Breast epithelium (tissue), 4 donors: ENCODE measurements at regions not wholly inside any gene's neighbourhood (a gene's known extent, or its start where the extent isn't known, plus 50 kb on each side); places are given as distances from the start of the nearest gene placed in this dataset.

Experiments used
- DNase-seq, 2 donors: peaks; one replicate each; pipeline ENCODE4 v3.0.0-alpha.2; 2019; ENCODE audit warnings: low spot score in 2 of 2
- H3K27ac ChIP-seq, 2 donors: fragments of 200-600 bp; sonication (generic) in 1 of 2; one replicate each; pipeline ENCODE4 v1.5.1; 2016 to 2019; ENCODE audit warnings: mild to moderate bottlenecking in 1 of 2
- H3K27me3 ChIP-seq, 2 donors: fragments of 200-600 bp; sonication (generic) in 1 of 2; one replicate each; pipeline versions ENCODE4 v1.5.1 to v1.6.0; 2017 to 2019; ENCODE audit warnings: control low read depth in 1 of 2, mild to moderate bottlenecking in 1 of 2
- H3K36me3 ChIP-seq: fragments of 200-600 bp; one replicate; pipeline ENCODE4 v1.5.1; 2019
- H3K4me1 ChIP-seq, 2 donors: fragments of 200-600 bp; sonication (generic); one replicate each; pipeline ENCODE4 v1.5.1; 2016 to 2019; ENCODE audit warnings: control low read depth in 1 of 2
- H3K4me3 ChIP-seq, 3 donors: fragments of 200-600 bp; sonication (generic); 1 replicate in 2 of 3; 2 replicates in 1 of 3; pipeline ENCODE4 v1.5.1; 2016 to 2019; ENCODE audit warnings: mild to moderate bottlenecking in 3 of 3, moderate library complexity in 2 of 3
- H3K9me3 ChIP-seq, 2 donors: fragments of 200-600 bp; sonication (generic) in 1 of 2; one replicate each; pipeline ENCODE4 v1.5.1; 2016 to 2019; ENCODE audit warnings: control low read depth in 1 of 2
- POLR2A ChIP-seq: fragments of 450-650 bp; IDR thresholded peaks from one replicate; pipeline ENCODE4 v1.6.1; 2016; ENCODE audit warnings: antibody characterized with exemption, mild to moderate bottlenecking, moderate library complexity
- POLR2AphosphoS5 ChIP-seq, 3 donors: sonication (generic); formaldehyde crosslinking; IDR thresholded peaks; one replicate each; pipeline ENCODE4 v1.6.1; 2017; ENCODE audit warnings: antibody characterized with exemption in 3 of 3
- intact Hi-C: fragments of 100-400 bp; cut with DNase I; formaldehyde crosslinking; loops from one replicate; pipeline ENCODE4 v1.15.1; 2023; ENCODE audit warnings: low total_unique reads
- TF ChIP-seq, protein P1 (sequence below), 3 donors: fragments of 450-650 bp; IDR thresholded peaks; one replicate each; pipeline ENCODE4 v1.5.1; 2016 to 2017; ENCODE audit warnings: antibody characterized with exemption in 3 of 3, mild to moderate bottlenecking in 3 of 3, moderate library complexity in 3 of 3

GRCh38 chr6:56346958-56347357, 99.6 kb upstream of the COL21A1 start:
- Histone ChIP-seq H3K9me3 (no peaks in the 10 kb centered on the region), H3K27me3 (no peaks in the 10 kb centered on the region), H3K4me1 (no peaks in the 10 kb centered on the region), H3K4me3 (no peak overlapping the region), H3K36me3 (no peaks in the 10 kb centered on the region), H3K27ac (no peak overlapping the region)
- DNase-seq, result no peak
- intact Hi-C loops, result no loop called here
- no peak for TF ChIP-seq POLR2A
- no peak for TF ChIP-seq POLR2AphosphoS5 (IDR thresholded peaks at IDR 0.05)
- TF ChIP-seq, protein P1, sequence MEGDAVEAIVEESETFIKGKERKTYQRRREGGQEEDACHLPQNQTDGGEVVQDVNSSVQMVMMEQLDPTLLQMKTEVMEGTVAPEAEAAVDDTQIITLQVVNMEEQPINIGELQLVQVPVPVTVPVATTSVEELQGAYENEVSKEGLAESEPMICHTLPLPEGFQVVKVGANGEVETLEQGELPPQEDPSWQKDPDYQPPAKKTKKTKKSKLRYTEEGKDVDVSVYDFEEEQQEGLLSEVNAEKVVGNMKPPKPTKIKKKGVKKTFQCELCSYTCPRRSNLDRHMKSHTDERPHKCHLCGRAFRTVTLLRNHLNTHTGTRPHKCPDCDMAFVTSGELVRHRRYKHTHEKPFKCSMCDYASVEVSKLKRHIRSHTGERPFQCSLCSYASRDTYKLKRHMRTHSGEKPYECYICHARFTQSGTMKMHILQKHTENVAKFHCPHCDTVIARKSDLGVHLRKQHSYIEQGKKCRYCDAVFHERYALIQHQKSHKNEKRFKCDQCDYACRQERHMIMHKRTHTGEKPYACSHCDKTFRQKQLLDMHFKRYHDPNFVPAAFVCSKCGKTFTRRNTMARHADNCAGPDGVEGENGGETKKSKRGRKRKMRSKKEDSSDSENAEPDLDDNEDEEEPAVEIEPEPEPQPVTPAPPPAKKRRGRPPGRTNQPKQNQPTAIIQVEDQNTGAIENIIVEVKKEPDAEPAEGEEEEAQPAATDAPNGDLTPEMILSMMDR (IDR thresholded peaks at IDR 0.05), result no peak

DNA sequence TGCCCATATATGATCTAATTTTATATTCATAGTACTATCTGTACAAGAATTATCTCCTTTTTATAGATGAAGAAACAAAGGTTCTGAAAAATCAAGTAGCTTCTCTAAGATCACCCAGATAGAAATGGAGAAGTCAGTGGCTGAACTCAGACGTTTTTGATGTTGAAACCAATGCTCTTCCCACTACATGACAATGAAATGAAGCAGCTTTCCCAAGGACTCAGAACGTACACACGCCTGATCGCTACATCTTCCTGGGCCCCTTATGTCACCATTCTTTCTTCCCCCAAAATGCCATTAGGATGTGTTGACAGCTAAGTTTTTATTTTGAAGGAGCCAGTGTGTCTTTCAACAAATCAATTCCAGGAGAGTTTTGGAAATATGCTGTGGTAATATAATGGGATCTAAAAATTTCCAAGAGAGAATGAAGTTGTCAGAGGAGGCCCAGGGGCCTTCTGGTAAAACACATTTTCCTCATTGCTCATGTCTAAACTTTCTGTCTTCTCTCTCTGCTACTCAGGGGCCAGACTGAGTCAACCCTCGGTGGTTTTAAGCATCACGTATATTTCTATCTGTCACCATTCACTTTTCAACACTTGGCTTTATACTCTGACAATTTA, 98.1 kb upstream of the COL21A1 start:
- H3K4me1 ChIP-seq, result no peaks in the 10 kb centered on the region
- DNase-seq, result no peak
- TF ChIP-seq POLR2A, result no peak
- no peak for TF ChIP-seq POLR2AphosphoS5 (IDR thresholded peaks at IDR 0.05)
- TF ChIP-seq, protein P1 (IDR thresholded peaks at IDR 0.05), result no peak
- H3K27ac ChIP-seq, result no peak overlapping the region
- no peaks in the 10 kb centered on the region for H3K36me3 ChIP-seq
- H3K9me3 ChIP-seq, result no peaks in the 10 kb centered on the region
- intact Hi-C loops, result no loop called here
- no peak overlapping the region for H3K4me3 ChIP-seq
- H3K27me3 ChIP-seq, result no peaks in the 10 kb centered on the region

DNA sequence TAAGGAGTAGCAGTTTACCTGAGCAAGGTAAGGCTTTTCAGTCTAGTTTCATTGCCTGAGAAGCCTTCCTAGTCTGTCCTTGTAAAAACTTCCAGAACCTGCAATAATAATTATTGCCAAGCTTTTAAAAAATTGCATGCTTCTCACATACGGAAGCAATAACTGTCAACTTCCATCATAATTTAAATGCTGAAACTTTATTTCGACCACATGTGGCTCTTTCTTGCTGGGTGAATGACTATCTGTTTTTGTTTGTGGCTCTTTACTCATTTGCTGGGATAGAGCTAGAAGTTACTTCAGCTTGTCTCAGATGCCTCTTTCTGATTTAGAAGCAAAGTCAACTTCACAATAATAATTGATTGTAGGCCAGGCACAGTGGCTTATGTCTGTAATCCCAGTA, 95.9 kb upstream of the COL21A1 start:
- intact Hi-C loops, result no loop called here
- no peak overlapping the region for H3K27ac ChIP-seq
- H3K36me3 ChIP-seq, result no peaks in the 10 kb centered on the region
- no peaks in the 10 kb centered on the region for H3K4me1 ChIP-seq
- no peak overlapping the region for H3K4me3 ChIP-seq
- no peaks in the 10 kb centered on the region for H3K27me3 ChIP-seq
- no peak for DNase-seq
- H3K9me3 ChIP-seq, result no peaks in the 10 kb centered on the region
- TF ChIP-seq, protein P1 (IDR thresholded peaks at IDR 0.05), result no peak
- TF ChIP-seq POLR2A, result no peak
- no peak for TF ChIP-seq POLR2AphosphoS5 (IDR thresholded peaks at IDR 0.05)

GRCh38 chr6:56339524-56339923, 92.1 kb upstream of the COL21A1 start:
- intact Hi-C loops, result no loop called here
- no peak for DNase-seq

GRCh38 chr6:56335726-56336125, 88.3 kb upstream of the COL21A1 start:
- Histone ChIP-seq H3K9me3 (no peaks in the 10 kb centered on the region), H3K4me1 (no peaks in the 10 kb centered on the region), H3K27ac (no peak overlapping the region), H3K27me3 (no peaks in the 10 kb centered on the region), H3K4me3 (no peak overlapping the region), H3K36me3 (no peaks in the 10 kb centered on the region)
- TF ChIP-seq, protein P1 (IDR thresholded peaks at IDR 0.05), result no peak
- TF ChIP-seq POLR2AphosphoS5 (IDR thresholded peaks at IDR 0.05) (no peak), POLR2A (no peak)
- DNase-seq, result no peak
- intact Hi-C loops, result no loop called here

More at GRCh38 chr6:56339524-56339923, 92.1 kb upstream of the COL21A1 start:
- Histone ChIP-seq H3K4me1 (no peaks in the 10 kb centered on the region), H3K36me3 (no peaks in the 10 kb centered on the region), H3K27ac (no peak overlapping the region), H3K9me3 (no peaks in the 10 kb centered on the region), H3K4me3 (no peak overlapping the region), H3K27me3 (no peaks in the 10 kb centered on the region)
- TF ChIP-seq POLR2A (no peak), POLR2AphosphoS5 (IDR thresholded peaks at IDR 0.05) (no peak)
- TF ChIP-seq, protein P1 (IDR thresholded peaks at IDR 0.05), result no peak
